Amniotic stem cell (primary cell): ENCODE measurements at regions not wholly inside any gene's neighbourhood (a gene's known extent, or its start where the extent isn't known, plus 50 kb on each side); places are given as distances from the start of the nearest gene placed in this dataset.

Experiments used
- DNase-seq: peaks from one replicate; lab custom pipeline; 2025; lab: John Stamatoyannopoulos, UW

GRCh38 chr12:74481078-74481477, 56.6 kb upstream of the ATXN7L3B start:
- no peak for DNase-seq

GRCh38 chr12:74482115-74482514, 55.5 kb upstream of the ATXN7L3B start:
- DNase-seq = no peak

DNA sequence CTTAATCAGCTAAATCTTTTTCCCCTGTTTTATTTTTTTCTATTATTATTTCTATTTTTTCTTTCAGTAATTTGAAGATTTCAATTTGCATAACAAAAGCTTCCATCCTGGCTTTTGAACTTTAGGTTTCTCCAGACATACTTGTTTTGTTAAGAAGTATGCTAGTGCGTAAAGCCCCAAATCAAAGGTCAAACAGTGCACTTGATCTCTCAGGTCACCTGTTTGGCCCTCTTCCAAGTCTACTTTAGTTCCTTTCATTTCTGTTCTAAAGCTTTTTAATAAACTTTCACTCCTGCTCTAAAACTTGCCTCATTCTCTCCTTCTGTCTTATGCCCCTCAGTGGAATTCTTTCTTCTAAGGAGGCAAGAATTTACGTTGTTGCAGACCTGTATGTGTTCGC, 54.6 kb upstream of the ATXN7L3B start:
- no peak for DNase-seq
